ENCODE measurements at regions not wholly inside any gene's neighbourhood (a gene's known extent, or its start where the extent isn't known, plus 50 kb on each side); places are given as distances from the start of the nearest gene placed in this dataset.

GRCh38 chr3:40756500-40756899, 231.7 kb downstream of the ZNF621 start:
- DNase-seq, result no peak

GRCh38 chr3:40762771-40763170, 238.0 kb downstream of the ZNF621 start:
- peak; percentile 43 for DNase-seq

GRCh38 chr3:40763807-40764206, 239.0 kb downstream of the ZNF621 start:
- no peak for DNase-seq

GRCh38 chr3:40764747-40765146, 240.0 kb downstream of the ZNF621 start:
- no peak for DNase-seq

DNA sequence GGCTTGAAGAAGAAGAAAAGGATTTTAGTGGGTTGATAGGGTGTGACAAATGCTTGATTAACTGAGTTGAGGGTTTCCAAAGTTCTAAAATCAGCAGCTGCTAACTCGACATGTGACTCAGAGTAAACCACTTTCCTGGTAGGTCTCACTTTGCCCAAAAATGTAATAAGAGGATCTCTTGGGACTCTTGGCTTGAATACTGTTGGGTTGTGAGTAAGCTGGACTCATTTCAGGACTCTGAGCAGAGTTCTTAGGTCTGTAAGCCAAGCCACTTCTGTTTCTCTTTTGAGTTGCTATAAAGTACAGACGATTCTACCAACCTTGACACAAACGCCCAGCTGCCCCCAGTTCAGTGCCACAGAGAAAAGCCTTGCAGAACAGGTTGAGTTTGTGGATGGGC, 241.1 kb downstream of the ZNF621 start:
- no peak for DNase-seq

- no peak for DNase-seq
These were observed 241.6 kb downstream of the ZNF621 start for GRCh38 chr3:40766396-40766795.

GRCh38 chr3:40768046-40768445, 243.3 kb downstream of the ZNF621 start:
- no peak for DNase-seq

GRCh38 chr3:40768536-40768935, 243.8 kb downstream of the ZNF621 start:
- no peak for DNase-seq

DNA sequence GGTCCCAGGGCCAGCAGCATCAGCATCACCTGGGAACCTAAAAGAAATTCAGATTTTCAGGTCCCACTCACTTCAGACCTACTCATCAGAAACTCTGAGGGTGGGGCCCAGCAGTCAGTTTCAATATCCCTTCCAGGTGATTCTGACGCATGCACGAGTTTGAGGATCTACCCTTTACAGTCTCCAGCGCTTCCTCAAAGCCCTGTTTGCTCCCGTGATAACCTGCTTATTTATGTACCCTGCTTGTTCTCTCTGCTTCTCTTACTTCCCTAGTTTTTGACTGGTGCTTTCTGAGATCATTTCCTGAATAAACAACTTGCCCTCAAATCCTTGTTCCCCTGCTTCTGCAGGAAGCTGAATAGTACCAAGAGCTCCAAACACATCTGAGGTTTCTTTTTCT, 245.3 kb downstream of the ZNF621 start:
- no peak for DNase-seq

- no peak for DNase-seq
These were observed 246.4 kb downstream of the ZNF621 start for GRCh38 chr3:40771112-40771511.

GRCh38 chr3:40779039-40779438, 254.3 kb downstream of the ZNF621 start:
- no peak for DNase-seq

- no peak for DNase-seq
These were observed 255.6 kb downstream of the ZNF621 start for GRCh38 chr3:40780291-40780924.

GRCh38 chr3:40780925-40781406, 256.2 kb downstream of the ZNF621 start:
- DNase-seq, result no peak

DNA sequence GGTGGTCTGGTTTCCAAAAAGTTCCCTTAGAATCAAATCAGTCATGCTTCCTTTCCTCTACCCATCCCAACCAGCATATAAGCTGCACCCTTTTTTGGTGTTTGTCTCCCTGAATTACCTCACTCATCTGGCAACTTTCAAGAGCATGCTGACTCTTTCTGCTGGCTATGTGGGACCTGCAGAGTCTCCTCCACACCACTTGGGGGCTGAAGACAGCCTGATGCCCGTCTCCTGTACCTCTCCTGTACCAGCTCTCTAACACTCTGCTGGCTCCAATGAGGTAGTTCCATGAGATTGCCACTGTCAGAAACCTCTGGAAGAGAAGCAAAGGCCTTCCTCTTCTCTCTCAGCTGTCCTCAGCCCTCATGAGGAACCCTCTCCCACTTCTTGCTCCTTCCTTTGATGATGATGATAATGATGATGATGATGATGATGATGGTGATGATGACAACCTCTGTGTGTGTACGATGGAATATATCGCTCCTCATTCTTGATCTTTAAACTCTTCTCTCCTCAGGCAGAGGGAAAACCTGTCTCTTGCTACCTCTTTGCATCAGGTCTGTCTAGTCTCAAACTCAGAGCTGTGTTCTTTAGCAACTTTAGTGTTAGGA, 257.5 kb downstream of the ZNF621 start:
- DNase-seq, result peak; percentile 29

DNA sequence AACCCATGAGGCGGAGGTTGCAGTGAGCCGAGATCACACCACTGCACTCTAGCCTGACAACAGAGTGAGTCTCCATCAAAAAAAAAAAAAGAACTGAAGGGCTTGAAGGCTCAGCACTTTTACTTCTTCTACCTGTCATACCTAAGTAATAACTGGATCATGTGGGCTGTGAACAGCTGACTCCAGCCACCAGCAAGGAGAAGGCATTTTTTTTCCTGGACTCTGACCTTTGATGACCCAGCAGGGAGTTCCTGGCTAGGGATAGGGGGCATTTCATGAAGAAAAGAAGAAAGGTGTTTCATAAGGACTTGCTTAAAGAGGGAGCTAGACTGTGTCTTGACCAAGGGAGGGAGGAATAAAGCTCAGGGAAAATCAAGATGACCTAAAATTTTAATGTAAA, 266.0 kb downstream of the ZNF621 start:
- no peak for DNase-seq

GRCh38 chr3:40793730-40794129, 269.0 kb downstream of the ZNF621 start:
- DNase-seq, result peak; percentile 41

DNA sequence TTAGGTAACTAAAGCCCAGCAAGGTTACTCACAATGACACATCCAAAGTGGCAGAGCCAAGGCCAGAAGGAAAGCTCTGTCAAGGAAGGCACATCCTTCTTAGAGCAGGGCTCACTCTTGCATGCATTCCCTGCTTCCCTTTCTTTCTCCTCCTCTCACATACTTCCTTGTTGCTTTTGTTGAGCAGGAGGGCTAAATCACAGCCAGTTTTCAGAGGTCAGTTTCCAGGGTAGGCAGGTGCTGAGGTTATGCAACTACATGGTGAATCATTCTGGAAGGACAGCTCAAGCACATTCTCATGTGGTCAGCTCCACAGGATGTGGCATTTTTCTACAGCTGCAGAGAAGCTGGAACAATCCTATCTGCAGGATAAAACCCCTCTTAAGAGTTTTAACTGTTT, 275.6 kb downstream of the ZNF621 start:
- DNase-seq, result peak; percentile 46

GRCh38 chr3:40801284-40801741, 276.6 kb downstream of the ZNF621 start:
- DNase-seq, result no peak

GRCh38 chr3:40803311-40803710, 278.6 kb downstream of the ZNF621 start:
- DNase-seq, result no peak

DNA sequence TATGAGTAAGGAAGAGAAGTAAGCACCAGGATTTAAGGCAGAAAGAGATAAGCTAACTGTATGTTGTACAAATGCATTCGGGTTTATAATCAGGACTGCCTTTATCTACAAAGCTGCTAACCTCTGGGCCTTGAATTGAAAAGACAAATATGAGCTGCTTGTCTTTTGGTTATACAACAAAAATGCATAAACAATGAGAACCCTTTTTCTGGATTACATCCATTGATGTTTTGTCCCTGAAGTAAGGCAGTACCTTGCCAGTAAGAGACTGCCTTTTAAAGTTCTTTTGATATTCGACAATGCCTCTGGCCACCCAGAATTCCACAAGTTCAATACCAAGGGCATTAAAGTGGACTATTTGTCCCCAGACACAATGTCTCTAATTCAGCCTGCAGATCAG, 280.7 kb downstream of the ZNF621 start:
- no peak for DNase-seq

DNA sequence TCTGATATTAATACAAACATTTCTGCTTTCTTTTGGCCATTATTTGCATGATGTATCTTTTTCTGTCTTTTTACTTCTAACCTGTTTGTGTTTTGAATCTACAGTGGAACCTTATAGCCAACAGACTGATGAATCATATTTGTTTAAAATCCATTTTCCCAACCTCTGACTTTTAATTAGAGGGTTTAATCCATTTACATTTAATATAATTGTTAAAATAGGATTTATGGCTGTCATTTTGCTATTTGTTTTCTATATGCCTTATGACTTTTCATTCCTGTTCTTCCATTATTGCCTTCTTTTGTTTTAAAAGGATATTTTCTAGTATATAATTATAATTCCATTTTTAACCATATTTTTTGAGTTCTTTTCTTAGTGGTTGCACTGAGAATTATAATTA, 286.1 kb downstream of the ZNF621 start:
- DNase-seq, result no peak

DNA sequence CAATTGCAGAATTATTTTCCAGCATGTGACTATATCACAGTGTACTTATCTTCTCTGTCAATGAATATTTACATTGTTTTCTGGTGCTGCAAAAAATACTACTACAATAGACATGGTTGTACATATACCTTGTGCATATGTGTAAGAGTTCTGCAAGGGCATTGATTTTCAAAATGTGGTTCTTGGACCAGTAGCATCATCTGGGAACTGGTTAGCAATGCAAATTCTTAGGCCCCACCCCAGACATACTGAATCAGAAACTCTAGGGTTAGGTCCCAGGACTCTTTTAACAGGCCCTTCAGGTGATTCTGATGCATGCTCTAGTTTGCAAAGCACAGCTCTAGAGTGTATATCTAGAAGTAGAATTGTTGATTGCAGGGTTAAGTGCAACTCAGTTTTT, 292.3 kb downstream of the ZNF621 start:
- no peak for DNase-seq

DNA sequence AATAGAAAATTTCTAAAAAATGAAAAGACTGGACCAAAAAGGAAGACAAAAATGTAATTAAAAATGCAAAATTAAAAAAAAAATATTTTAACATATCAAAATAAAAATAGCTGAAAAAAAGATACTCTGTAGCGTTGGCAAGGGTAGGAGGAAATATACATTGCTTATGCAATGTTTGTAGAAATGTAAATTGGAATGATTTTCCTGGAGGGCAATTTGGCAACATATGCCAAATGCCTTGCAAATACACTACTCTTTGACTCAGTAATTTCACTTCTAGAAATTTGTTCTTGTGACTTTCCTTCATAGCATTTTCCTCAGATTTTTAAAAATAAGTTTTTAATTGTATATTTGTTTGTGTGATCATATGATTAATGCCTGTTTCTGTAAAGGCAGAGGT, 296.6 kb downstream of the ZNF621 start:
- no peak for DNase-seq

DNA sequence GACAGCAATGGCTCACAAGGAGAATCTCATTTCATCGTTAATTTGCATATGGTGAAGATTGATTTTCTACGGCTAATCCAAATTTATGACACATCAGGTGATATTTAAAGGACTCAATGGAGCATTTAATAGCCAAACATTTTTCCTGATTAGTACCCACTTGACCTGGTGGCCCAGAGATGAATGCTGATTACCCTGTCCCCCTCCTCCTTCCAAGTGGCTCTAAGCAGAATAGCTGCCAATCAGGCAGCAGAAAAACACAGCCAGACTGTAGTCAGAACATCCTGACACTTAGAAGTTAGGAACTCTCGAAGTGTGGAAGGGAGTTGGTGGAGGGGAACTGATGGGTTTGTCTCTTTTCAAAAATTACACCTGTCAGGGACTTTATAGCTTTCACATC, 302.5 kb downstream of the ZNF621 start:
- DNase-seq, result no peak
